NCI-H2081 treated with DMSO at 0.1 percent for 48 hours (cell line): ENCODE measurements at regions not wholly inside any gene's neighbourhood (a gene's known extent, or its start where the extent isn't known, plus 50 kb on each side); places are given as distances from the start of the nearest gene placed in this dataset.

Source experiments
- DNase-seq: peaks from one replicate; lab custom pipeline; 2025; lab: John Stamatoyannopoulos, UW

DNA sequence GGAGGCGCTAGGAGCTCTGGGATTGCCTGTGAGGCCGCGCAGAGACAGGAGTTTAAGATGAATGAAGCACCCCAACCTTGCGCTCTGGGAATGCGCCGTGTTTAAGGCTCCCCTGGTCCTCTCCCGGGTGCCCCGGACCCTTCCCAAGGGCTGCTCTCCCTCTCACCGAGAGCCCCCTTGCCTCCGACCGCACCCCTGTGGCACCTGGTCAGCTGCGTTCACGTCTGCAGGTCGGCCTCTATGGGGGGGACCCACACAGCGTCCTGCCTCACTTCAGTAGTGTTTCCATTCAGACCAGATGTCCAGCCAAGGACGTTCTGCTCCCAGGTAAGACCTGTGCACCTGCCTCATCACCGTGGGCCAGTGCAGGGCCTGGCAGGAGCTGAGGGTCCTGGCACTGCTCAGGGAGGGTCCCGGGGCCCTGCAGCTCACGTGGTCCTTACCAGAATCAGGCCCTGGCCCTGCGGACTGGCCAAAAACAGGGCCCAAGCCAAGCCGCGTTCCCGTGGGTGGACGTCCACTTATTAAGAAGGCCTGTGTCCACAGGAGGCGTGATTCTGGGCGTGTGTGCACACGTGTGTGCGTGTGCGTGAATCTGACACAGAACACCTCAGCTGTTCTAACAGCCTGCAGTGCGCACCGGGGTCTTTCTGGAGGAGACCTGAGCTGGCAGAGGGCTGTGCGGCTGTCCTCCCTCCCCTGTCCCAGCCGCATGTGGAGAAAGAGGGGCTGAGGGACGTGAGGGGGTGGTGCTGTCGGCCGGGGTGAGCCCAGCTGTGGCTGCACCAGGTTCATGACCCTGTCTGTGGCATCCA lies 79.9 kb upstream of the BHLHE23 start:
- DNase-seq, result no peak

- no peak for DNase-seq
These were observed 78.5 kb upstream of the BHLHE23 start for GRCh38 chr20:63085151-63085861.

- DNase-seq, result no peak
These were observed 77.8 kb upstream of the BHLHE23 start for GRCh38 chr20:63084563-63084927.

- no peak for DNase-seq
These were observed 77.2 kb upstream of the BHLHE23 start for GRCh38 chr20:63083831-63084562.

DNA sequence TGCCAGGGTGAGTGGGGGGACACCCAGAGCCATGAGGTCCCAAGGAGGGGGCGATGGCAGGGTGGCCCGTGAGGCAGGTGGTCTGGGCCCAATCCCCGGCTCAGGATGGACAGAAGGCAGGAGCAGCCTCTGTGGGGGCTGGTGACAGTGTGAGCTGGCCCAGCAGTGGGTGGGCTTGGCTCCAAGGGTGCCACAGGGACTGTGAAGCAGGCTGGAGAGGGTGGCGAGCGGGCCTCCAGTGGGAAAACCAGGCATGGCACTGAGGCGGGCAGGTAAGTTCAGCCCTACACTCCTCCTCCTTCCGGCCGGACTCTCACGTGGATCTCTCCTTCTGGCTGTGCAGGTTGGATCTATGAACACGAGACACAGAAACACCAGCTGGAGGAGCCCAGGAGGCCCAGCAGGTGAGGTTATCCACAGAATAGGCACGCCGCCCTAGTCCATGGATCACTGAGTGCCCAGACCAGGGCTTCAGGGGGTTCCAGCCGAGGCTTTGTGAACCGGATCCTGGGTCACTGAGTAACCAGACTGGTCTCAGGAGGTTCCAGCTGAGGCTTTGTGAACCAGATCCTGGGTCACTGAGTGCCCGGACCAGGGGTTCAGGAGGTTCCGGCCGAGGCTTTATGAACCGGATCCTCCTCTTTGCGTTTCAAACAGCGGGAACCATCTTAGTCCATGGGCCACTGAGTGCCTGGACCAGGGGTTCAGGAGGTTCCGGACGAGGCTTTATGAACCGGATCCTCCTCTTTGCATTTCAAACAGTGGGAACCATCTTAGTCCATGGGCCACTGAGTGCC lies 76.4 kb upstream of the BHLHE23 start:
- DNase-seq, result no peak

GRCh38 chr20:63082308-63082938 lies 75.7 kb upstream of the BHLHE23 start:
- DNase-seq, result no peak

DNA sequence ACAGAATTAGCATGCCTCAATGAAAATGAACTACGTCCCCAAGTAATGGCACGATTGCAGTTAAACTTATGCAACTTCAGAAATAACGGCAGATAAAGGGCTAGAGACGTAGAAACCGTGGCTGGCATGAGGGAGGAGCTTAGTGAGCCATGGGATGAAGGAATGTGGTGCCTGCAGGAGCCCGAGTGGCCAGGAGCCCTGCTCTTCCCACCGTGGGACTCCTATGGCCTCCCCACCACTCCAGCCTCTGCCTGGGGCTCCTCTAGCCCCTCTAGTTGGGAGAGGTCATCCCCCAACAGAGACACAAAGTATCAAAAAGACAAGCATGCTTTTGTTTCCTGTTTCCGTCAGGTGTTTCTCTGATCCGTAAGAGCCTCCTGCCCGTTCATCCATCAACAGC lies 75.1 kb upstream of the BHLHE23 start:
- no peak for DNase-seq

DNA sequence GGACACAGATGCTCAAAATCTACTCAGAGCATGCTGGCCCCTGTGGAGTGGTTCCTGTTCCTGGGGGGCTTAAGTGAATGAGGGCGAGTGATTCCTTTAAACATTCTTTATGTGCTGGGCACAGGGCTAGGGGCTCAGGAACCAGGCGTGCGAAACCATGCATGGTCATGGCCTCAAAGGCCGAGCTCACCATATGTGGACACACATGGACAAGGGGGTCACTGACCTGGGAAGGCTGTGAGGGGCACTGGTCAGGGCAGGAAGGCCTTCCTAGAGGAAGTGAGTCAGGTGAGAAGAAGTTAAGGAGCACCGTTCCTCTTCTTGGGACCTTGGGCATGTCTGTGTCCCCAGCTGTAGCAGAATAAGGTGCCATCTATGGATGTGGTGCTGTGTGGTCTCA lies 74.6 kb upstream of the BHLHE23 start:
- no peak for DNase-seq

- no peak for DNase-seq
These were observed 74.0 kb upstream of the BHLHE23 start for GRCh38 chr20:63080811-63081210.

GRCh38 chr20:63080411-63080810 lies 73.6 kb upstream of the BHLHE23 start:
- no peak for DNase-seq

- DNase-seq, result no peak
These were observed 73.2 kb upstream of the BHLHE23 start for GRCh38 chr20:63079971-63080370.

- no peak for DNase-seq
These were observed 70.9 kb upstream of the BHLHE23 start for GRCh38 chr20:63077705-63078104.

DNA sequence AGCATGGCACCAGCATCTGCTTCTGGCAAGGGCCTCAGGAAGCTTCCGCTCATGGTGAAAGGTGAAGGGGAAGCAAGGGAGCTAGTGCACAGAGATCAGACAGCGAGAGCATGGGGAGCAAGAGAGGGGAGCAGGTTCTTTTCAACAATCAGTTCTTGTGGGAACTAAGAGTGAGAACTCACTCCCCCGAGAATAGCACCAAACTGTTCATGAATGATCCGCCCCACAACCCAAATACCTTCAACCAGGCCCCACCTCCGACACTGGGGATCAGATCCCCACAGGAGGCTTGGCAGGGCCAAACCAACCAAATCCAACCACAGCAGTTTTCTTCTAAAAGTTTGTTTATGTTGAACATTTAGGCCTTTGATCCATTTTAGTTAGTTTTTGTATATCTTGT lies 69.7 kb upstream of the BHLHE23 start:
- no peak for DNase-seq

GRCh38 chr20:63074631-63075030 lies 67.9 kb upstream of the BHLHE23 start:
- no peak for DNase-seq

DNA sequence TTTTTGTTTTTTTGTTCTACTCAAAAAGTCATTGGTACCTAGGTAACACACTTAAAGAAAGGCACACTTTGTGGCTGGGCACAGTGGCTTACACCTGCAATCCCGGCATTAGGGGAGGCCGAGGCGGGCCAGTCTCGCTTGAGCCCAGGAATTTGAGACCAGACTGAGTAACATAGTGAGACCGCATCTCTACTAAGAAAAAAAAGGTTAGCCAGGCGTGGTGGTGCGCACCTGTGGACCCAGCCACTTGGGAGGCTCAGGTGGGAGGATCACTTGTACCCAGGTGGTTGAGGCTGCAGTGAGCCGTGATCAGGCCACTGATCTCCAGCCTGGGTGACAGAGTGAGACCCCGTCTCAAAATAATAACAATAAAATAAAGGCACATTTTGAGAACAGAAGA lies 67.4 kb upstream of the BHLHE23 start:
- DNase-seq, result no peak

- DNase-seq, result no peak
These were observed 66.9 kb upstream of the BHLHE23 start for GRCh38 chr20:63073738-63074065.

DNA sequence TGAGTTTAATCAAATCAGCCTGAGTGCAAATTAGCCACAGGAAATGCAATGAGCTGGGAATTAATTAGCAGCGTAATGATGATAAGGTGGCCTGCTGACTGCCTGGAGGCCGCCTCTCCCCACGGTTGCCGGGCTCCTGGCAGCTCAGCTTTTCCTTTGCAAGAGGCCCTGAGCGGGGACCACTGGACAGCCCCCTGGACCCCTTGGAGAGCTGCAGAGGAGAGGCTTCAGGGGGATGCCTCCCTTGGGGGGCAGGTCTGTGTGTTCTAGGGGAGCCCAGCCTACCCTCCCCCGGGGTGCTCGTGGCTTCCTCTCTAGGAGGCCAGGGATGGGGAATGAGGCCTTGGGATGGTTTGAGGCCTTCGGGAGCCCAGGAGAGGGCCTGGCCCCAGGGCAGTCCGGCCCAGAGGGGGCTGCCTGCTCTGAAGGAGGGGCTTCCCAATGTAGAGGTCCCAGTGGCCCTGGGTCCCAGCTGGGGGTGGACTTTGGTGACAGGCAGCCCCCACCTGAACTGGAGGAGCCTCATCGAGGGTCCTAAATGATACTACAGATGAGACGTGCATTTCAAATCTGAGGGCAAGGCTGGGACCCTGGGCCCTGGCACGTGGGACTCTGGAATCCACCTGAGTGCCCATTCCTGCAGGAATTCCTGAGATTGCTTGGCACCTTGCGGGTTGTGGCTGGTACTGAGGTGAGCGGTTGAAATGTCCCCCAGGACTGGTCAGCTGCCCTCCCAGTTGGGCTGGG lies 66.4 kb upstream of the BHLHE23 start:
- DNase-seq, result no peak

DNA sequence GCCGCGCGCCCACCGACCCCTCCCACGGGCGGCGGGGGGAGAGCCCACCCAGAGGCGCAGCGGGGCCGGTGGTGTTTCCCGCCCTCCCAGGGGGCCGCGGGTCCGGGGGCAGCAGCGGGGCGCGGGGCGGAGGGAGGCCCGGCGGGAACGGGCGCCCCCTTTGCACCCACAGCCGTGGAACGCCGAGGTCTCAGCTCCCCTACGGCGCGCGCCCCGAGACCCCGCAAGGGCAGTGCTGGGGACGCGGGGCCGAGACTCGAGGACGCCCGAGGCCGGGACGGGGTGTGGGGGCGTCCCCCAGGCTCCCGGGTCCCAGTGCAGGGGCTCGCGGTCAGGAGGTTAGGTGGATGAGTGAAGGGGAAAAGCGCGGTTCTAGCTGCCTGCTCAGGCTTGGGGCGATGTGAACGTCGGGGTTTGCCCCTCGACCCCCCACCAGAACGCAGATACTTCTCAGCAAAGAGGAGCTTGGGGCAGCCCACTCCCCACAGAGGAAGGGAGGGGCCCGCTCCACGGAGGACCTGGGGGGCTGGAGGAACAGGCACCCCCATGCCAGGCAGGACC lies 65.5 kb upstream of the BHLHE23 start:
- DNase-seq, result no peak

- DNase-seq, result no peak
These were observed 64.9 kb upstream of the BHLHE23 start for GRCh38 chr20:63071541-63072181.
